OCI-LY1 (cell line): ENCODE measurements at regions not wholly inside any gene's neighbourhood (a gene's known extent, or its start where the extent isn't known, plus 50 kb on each side); places are given as distances from the start of the nearest gene placed in this dataset.
"Not testable (repeated sequence)": the region's sequence is repeated elsewhere in the genome, so short reads cannot be mapped to it uniquely, and the experiment has no call there.

Experiments
- H2AFZ ChIP-seq: fragments of 200-600 bp; sonication (generic), shearing (Covaris generic); 2 replicates; pipeline ENCODE4 v1.6.0; 2014; ENCODE audit warnings: antibody characterized with exemption, mild to moderate bottlenecking, low read length
- H3F3A ChIP-seq: fragments of 200-600 bp; sonication (generic), shearing (Covaris generic); 2 replicates; pipeline ENCODE4 v1.6.0; 2014; ENCODE audit warnings: mild to moderate bottlenecking, antibody characterized with exemption, low read length, moderate library complexity; ENCODE audit not compliant: insufficient read depth
- H3K27ac ChIP-seq: fragments of 200-600 bp; sonication (generic); 2 replicates; pipeline ENCODE4 v1.5.1; 2014; ENCODE audit warnings: low read length, mixed run types, mild to moderate bottlenecking, low read depth; ENCODE audit not compliant: poor library complexity, severe bottlenecking
- H3K27me3 ChIP-seq: fragments of 200-600 bp; sonication (generic); 2 replicates; pipeline ENCODE4 v1.6.0; 2014; ENCODE audit warnings: antibody characterized with exemption, mild to moderate bottlenecking, low read length, moderate library complexity; ENCODE audit not compliant: insufficient read depth
- H3K36me3 ChIP-seq: fragments of 200-600 bp; sonication (generic); 2 replicates; pipeline ENCODE4 v1.6.1; 2014; ENCODE audit warnings: mild to moderate bottlenecking, antibody characterized with exemption, low read length, moderate library complexity, mixed read lengths; ENCODE audit not compliant: insufficient read depth
- H3K4me1 ChIP-seq: fragments of 200-600 bp; sonication (generic); 2 replicates; pipeline ENCODE4 v1.5.1; 2014; ENCODE audit warnings: mild to moderate bottlenecking, low read length, moderate library complexity; ENCODE audit not compliant: insufficient read depth, severe bottlenecking
- H3K4me2 ChIP-seq: fragments of 200-600 bp; sonication (generic), shearing (Covaris generic); 2 replicates; pipeline ENCODE4 v1.6.1; 2014; ENCODE audit warnings: low read length
- H3K4me3 ChIP-seq: fragments of 200-600 bp; sonication (generic); 2 replicates; pipeline ENCODE4 v1.5.1; 2014; ENCODE audit warnings: low read length, low read depth, mild to moderate bottlenecking, mixed read lengths; ENCODE audit not compliant: poor library complexity, severe bottlenecking
- H3K79me2 ChIP-seq: fragments of 200-600 bp; shearing (Covaris generic); 2 replicates; pipeline ENCODE4 v1.6.1; 2016; ENCODE audit warnings: mixed run types, low read length, mixed read lengths; ENCODE audit not compliant: insufficient read depth
- H3K9ac ChIP-seq: fragments of 200-600 bp; sonication (generic), shearing (Covaris generic); 2 replicates; pipeline ENCODE4 v1.6.1; 2014; ENCODE audit warnings: mild to moderate bottlenecking, low read length, mixed read lengths
- H3K9me2 ChIP-seq: fragments of 200-600 bp; sonication (generic), shearing (Covaris generic); 2 replicates; pipeline ENCODE4 v1.6.1; 2014; ENCODE audit warnings: low read depth, mild to moderate bottlenecking, low read length, mixed read lengths
- H3K9me3 ChIP-seq: fragments of 200-600 bp; shearing (Covaris generic); 2 replicates; pipeline ENCODE4 v1.6.1; 2014; ENCODE audit warnings: low read length, mixed read lengths
- H4K20me1 ChIP-seq: fragments of 200-600 bp; sonication (generic), shearing (Covaris generic); 2 replicates; pipeline ENCODE4 v1.6.0; 2016; ENCODE audit warnings: mild to moderate bottlenecking, low read length; ENCODE audit not compliant: insufficient read depth
- CTCF ChIP-seq: fragments of 200-600 bp; sonication (generic), shearing (Covaris generic); IDR thresholded peaks from 2 replicates; pipeline ENCODE4 v1.5.1; 2017; ENCODE audit warnings: mild to moderate bottlenecking, antibody characterized with exemption, low read length, moderate library complexity, mixed read lengths
- EZH2 ChIP-seq: fragments of 200-600 bp; sonication (generic), shearing (Covaris generic); IDR thresholded peaks from 2 replicates; pipeline ENCODE4 v1.8.0; 2017; ENCODE audit warnings: borderline replicate concordance, mixed run types, mild to moderate bottlenecking, antibody characterized with exemption, low read length, moderate library complexity, mixed read lengths

DNA sequence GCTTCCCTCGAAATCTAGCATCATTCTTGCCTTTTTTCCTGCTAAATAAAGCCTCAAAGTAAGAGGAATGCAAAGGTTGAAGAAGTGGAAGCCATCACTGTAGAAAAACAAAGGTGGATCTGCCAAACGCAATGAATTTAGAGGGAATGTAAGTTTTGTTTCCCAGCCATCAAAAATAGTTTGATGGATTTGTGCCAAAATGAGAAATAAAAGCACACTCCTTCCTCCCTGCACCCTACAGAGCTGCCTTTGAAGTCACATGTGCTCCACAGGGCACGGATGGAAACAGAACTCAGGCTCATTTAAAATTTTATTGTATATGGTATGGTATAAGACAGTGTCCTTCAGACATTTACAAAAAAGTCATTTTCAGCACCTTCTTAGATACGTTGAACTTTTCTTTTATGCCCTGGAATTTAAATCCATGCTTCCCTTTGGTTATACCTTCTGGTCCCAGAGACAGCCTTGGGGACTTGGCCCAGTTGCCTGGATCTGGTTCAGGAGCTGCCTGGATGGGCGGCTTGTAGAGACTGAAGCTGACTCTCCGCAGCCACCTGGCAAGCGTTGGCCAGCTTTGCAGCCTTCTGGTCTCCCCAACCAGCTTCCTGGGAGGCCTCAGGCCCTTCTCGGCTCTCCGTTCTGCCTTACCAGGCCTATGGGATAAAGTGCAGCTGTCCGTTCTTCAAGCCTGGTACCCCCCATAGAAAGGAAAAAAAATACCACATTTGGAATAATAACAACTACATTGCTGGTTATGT, 228.5 kb upstream of the NEBL start:
- Histone ChIP-seq H3K9ac (no peak overlapping the region), H3F3A (no peaks in the 10 kb centered on the region), H3K79me2 (no peaks in the 10 kb centered on the region), H3K4me3 (no peak overlapping the region), H2AFZ (no peak overlapping the region), H3K27me3 (no peaks in the 10 kb centered on the region), H3K9me2 (no peaks in the 10 kb centered on the region), H4K20me1 (no peaks in the 10 kb centered on the region), H3K4me1 (no peaks in the 10 kb centered on the region), H3K4me2 (no peak overlapping the region), H3K9me3 (no peaks in the 10 kb centered on the region), H3K27ac (no peak overlapping the region), H3K36me3 (no peaks in the 10 kb centered on the region)
- no peak for TF ChIP-seq EZH2
- no peak for TF ChIP-seq CTCF

DNA sequence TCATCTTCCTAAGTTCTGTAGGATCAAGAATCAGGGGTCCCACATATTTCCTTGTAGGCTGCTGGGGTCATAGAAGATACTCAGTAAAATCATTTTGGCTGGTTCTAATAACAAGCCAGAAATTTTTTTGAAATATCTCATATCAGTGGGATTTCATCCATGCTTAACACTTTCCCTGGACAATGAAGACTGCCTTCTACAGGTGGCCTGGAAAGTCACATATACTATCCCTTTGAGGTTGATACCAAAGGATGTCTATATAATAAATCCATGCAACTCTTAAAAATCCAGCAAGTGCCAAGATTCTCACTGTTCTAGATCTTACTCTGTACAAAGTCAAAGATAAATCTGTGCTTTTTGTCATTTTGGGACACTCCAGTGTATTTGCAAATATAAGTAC, 225.8 kb upstream of the NEBL start:
- no peaks in the 10 kb centered on the region for H3F3A ChIP-seq
- no peaks in the 10 kb centered on the region for H3K79me2 ChIP-seq
- no peak overlapping the region for H2AFZ ChIP-seq
- H3K27ac ChIP-seq = no peak overlapping the region
- TF ChIP-seq EZH2 = no peak
- TF ChIP-seq CTCF = no peak
- H3K9ac ChIP-seq = no peak overlapping the region
- H3K4me1 ChIP-seq = no peaks in the 10 kb centered on the region
- no peaks in the 10 kb centered on the region for H3K36me3 ChIP-seq
- no peaks in the 10 kb centered on the region for H3K9me3 ChIP-seq
- H3K9me2 ChIP-seq = no peaks in the 10 kb centered on the region
- no peaks in the 10 kb centered on the region for H3K27me3 ChIP-seq
- H4K20me1 ChIP-seq = no peaks in the 10 kb centered on the region
- no peak overlapping the region for H3K4me3 ChIP-seq
- no peak overlapping the region for H3K4me2 ChIP-seq

DNA sequence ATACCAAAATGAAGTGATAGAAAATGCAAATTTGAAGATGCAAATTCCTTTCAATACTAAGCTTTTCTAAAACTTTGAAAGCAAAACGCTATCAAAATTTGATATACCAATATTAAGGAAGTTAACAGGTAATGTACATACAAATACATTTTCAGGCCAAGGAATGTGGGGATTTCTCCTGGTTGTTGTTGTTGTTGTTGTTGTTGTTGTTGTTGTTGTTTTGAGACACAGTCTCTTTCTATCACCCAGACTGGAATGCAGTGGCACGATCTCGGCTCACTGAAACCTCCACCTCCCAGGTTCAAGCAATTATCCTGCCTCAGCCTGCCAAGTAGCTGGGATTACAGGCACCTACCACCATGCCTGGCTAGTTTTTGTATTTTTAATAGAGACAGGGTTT, 224.7 kb upstream of the NEBL start:
- H3K4me2 ChIP-seq, H4K20me1 ChIP-seq, H3K9me3 ChIP-seq, H2AFZ ChIP-seq, H3K4me3 ChIP-seq, H3K9me2 ChIP-seq, H3K27ac ChIP-seq, H3F3A ChIP-seq, H3K36me3 ChIP-seq, H3K27me3 ChIP-seq, H3K79me2 ChIP-seq, H3K9ac ChIP-seq, H3K4me1 ChIP-seq: not testable (repeated sequence)

GRCh38 chr10:21114683-21115082, 217.6 kb upstream of the NEBL start:
- no peaks in the 10 kb centered on the region for H3F3A ChIP-seq
- H3K9me2 ChIP-seq = no peaks in the 10 kb centered on the region
- no peaks in the 10 kb centered on the region for H4K20me1 ChIP-seq
- no peaks in the 10 kb centered on the region for H3K4me1 ChIP-seq
- TF ChIP-seq EZH2 (no peak), CTCF (no peak)
- H3K9ac ChIP-seq = no peak overlapping the region
- no peaks in the 10 kb centered on the region for H3K27me3 ChIP-seq
- no peaks in the 10 kb centered on the region for H3K9me3 ChIP-seq
- no peak overlapping the region for H2AFZ ChIP-seq
- H3K79me2 ChIP-seq = no peaks in the 10 kb centered on the region
- no peak overlapping the region for H3K4me3 ChIP-seq
- H3K4me2 ChIP-seq = no peak overlapping the region
- H3K27ac ChIP-seq = no peak overlapping the region
- no peaks in the 10 kb centered on the region for H3K36me3 ChIP-seq
